ENCODE measurements at regions not wholly inside any gene's neighbourhood (a gene's known extent, or its start where the extent isn't known, plus 50 kb on each side); places are given as distances from the start of the nearest gene placed in this dataset.

DNA sequence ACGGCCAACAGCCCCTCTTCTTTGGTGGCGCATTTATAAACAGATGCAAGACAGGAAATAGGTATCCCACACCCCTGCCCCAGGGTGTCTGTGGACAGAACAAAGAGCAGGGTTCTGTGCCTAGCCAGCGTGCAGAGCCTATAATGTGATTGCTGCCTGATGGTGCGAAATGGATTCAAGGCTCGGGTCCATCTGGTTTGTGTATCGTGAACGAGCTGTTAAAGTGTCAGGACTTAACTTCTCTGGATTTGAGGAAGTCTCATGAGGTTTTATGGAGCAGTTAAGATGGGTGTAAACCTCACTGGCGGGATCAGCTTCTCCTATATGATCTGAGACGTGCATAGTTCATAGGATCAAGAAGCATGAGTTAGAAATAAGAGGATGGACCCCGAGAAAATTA is 388.7 kb upstream of the TBX3 start:
- TF ChIP-seq EP300 (IDR thresholded peaks at IDR 0.05; ENCODE audit: low read depth), result no peak
- TF ChIP-seq, protein P1, sequence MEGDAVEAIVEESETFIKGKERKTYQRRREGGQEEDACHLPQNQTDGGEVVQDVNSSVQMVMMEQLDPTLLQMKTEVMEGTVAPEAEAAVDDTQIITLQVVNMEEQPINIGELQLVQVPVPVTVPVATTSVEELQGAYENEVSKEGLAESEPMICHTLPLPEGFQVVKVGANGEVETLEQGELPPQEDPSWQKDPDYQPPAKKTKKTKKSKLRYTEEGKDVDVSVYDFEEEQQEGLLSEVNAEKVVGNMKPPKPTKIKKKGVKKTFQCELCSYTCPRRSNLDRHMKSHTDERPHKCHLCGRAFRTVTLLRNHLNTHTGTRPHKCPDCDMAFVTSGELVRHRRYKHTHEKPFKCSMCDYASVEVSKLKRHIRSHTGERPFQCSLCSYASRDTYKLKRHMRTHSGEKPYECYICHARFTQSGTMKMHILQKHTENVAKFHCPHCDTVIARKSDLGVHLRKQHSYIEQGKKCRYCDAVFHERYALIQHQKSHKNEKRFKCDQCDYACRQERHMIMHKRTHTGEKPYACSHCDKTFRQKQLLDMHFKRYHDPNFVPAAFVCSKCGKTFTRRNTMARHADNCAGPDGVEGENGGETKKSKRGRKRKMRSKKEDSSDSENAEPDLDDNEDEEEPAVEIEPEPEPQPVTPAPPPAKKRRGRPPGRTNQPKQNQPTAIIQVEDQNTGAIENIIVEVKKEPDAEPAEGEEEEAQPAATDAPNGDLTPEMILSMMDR (IDR thresholded peaks at IDR 0.05), result no peak
- no peak for TF ChIP-seq POLR2AphosphoS5 (IDR thresholded peaks at IDR 0.05)
